GM19455 (cell line): ENCODE measurements at regions not wholly inside any gene's neighbourhood (a gene's known extent, or its start where the extent isn't known, plus 50 kb on each side); places are given as distances from the start of the nearest gene placed in this dataset.
"Not testable (repeated sequence)": the region's sequence is repeated elsewhere in the genome, so short reads cannot be mapped to it uniquely, and the experiment has no call there.

Experiments
- ATAC-seq: cut with Tn5 transposase; IDR thresholded peaks from one replicate; pipeline ENCODE4 v1.9.1; 2021; ENCODE audit not compliant: unreplicated experiment

DNA sequence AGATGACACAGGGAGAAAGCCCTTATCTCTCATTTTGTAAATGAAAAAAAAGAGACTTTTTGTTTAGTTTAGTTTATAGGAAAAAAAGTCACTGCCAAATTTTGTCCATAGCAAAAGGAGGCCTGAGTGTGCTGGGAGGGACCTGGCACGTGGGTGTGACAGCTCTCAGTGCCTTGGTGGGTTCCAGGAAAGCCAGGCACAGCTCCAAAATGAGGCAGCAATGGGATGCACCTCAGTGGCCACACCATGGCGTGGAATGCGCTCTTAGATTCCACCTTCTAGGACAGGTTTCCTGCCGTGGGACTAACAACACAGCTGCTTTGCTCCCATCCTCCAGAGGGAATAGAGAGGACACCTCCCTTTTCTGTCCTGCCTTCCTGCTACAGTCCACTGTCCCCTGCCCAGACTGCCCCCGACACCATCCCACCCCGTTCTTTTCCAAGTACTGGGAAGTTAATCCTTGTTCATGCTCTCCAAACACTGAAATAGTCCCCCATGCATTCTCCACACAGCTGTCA lies 207.6 kb downstream of the EMP1 start:
- ATAC-seq = no peak

DNA sequence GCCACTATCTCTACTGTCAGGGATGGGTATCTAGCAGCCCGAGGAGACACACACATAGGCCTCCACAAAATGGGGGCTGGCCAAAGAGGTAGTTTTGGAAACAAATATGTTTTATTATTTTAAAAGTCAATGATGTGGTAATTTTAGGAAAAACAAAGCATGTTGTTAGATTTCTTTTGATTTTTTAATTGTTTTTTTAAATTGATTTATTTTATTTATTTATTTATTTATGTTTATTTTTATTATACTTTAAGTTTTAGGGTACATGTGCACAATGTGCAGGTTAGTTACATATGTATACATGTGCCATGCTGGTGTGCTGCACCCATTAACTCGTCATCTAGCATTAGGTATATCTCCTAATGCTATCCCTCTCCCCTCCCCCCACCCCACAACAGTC lies 194.8 kb downstream of the EMP1 start:
- ATAC-seq = not testable (repeated sequence)

DNA sequence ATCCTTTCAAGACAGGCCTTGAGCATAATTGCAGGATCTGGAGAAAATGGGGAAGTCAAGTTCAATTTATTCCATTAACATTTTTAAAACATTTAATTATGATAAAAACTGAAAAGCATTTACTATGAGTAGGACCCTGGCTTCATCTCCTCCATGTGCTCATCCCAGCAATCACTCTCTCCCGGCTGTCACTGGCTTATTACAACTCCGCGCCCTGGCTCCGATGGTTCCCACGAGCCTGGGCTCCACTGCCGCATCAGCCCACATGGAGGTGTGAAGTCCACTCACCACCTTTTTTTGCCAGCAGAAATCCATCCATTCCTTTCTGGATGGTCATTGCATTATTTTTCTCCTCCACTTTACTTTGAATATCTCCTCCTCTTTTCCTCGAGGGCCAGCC lies 194.4 kb downstream of the EMP1 start:
- no peak for ATAC-seq

DNA sequence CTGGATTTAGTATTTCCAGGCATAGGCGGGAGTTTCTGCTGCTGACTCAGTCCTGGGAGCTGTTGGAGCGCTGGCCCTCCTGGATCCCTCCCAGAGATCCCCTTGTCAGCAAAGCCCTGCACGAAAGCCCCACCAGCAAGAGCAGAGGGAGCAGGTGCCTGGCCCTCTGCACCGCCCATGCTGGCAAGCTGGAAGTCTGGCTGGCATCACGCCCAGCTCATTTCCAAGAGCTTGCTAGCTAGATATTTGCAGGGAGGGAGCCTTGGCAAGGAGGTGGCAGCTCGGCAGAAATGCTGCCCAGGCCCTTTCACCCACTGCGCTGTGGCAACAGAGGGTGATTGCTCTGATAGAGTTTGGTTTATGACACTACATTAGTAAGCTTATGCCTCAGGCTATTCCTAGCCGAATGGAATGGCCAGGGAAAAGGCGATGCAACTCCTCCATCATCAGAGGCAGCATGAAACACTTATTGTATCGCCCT lies 193.9 kb downstream of the EMP1 start:
- no peak for ATAC-seq

DNA sequence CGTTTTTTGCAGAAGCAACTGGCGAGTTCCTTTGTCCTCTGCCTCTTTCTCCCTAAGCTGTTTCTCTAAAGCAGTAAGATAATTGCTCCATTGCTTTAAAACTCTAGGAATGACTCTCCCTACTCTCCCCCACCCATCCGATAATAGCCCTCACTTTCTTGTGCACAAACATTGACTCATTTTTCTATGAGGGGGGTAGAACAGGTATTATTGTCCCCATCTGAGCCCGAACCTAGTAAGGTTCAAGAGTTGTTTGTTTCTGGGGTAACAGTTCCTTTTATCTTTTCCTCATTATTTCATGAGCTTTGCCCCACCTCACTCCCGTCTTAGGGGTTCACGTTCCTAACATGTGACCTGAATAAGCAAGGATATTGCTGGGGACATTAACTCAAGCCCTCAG lies 190.6 kb downstream of the EMP1 start:
- no peak for ATAC-seq

DNA sequence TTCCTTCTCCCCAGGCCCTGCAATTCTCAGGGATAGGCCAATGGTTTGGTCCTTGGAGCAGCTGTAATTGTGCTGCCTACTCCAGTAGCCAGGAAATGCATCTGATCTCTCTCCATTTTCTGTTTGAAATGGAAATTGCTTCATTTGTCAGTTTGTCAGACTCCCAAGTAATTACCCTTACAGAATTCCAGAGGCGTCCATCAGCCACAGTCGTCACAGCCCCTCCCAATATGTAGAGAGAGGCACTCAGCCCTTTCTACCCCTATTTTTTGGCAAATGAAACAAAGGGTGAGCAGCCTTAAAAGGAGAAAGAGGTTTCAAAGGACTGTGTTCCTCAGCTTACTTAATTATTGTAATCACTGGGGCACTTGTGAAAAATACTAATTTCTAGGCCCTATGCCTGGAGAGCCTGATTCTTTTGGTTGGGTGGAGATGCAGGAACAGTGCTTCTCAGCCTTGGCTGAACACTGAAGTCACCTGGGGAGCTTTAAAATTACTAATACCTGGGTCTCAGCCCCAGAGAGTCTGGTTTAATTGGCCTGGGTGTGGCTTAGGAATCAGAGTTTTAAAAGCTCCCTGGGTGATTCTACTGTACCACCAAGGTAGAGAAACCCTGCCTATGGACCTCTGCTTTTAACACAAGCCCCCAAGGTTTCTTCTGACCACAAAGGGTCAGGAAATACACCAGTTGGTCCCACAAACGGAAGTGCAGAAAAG lies 190.0 kb downstream of the EMP1 start:
- ATAC-seq = no peak

DNA sequence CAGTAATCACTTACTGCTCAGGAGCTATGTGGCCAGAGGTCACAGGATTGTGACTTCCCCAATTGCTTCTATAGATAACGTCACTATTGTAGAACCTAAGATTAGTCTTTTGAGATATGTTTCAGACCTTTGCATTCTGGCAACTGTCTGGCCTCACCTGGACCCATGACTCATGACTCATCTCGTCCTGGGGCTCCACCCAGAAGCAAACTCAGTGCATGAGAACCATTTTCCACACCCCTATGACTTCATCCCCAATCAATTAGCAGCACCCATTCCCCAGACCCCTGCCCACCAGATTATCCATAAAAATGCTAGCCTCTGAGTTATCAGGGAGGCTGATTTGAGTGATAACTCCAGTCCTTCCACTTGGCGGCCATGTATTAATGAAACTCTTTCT lies 186.9 kb downstream of the EMP1 start:
- ATAC-seq = no peak

DNA sequence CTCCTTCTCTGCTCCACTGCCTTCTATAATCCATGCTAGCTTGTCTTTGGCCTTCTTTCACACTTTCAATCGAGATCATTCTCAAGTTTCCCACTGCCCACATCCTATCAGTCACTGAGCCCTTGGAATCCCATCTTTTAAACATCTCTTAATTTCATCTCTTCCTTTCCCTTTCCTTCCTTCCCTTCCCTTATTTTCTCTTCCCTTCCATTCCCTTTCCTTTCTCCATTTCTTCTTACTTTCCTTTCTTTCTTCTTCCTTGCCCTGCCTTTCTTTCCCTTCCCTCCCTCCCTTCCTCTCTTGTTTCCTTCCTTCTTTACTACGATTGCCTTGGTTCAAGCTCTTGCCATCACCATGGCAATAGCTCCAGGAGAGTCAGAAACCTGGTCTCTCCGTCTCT lies 183.8 kb downstream of the EMP1 start:
- ATAC-seq = no peak

DNA sequence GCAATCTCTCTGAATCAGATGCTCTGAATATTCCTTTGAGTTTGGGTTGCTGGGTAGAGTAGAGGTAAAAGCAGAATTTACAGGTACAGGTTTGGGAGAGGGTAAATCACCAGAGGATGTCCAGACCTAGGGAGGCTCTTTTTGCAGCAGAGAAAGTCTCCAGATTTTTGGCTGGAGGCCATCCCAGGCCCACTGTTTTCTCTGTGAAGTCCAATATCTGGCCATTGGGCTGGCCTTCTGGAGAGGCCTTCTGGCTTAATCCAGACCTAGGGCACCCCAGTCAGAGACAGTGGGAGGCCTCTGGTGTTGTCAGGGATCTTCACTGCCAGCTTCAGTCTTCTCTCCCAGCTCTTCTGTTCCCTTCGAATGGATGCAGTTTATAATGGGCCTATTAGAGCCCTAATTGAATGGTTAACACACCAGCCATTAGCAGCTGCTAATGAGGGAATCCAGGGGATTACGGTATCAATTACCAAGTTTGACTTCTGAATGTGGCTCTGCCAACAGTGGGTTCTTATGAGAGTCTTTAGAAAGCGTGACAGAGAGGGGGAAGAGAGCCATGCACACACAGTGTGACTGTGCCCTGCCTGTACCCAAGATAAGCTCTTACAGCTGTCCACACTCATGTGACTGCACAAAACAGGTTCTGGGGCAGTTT lies 183.1 kb downstream of the EMP1 start:
- ATAC-seq = no peak

DNA sequence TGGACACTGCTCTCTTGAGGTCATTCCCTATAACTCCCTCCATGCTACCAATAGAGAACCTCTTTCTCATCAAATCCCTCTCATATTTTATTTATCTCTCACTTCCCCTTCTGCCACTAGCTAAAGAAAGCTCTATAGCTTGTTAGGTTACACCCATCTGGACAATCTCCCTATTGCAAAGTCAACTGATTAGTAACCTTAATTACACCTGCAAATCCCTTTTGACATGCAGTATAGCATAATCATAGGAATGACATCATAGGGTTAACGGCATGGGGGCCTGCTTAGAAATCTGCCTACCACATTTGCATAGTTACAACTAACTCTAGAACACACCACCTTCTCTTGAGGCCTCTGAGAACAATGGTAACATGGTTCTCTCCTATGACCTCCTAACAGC lies 181.2 kb downstream of the EMP1 start:
- ATAC-seq = no peak

DNA sequence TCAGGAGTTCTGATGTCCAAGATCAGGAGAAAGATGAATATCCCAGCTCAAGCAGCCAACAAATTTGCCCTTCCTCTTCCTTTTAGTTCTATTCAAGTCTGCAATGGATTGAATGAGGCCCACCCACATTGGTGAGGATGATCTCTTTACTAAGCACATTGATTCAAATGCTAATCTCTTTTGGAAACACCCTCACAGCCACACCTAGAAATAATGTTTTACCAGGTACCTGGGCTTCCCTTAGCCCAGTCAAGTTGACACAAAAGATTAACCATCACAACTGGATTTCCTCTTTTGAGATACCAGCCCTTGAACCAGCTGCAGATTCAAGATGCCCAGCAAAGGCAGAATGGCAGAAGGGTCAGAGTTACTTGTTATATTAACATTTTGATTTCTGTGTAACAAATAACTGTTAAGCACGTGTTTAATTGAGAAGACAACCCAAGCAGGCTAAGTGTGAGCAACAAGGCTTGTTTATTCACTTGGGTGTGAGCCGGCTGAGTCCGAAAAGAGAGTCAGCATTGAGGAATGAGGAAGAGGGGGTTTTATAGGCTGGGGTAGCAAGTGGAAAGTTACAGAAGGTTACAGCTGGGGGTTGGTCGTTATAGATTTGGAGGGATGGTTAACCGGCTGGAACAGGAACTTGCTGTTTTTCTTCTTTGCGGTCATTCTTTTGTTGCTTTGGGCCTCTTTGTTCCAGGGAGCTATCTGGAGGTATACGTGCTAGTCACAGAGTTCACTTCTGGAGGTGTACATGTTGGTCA lies 180.3 kb downstream of the EMP1 start:
- ATAC-seq = no peak

DNA sequence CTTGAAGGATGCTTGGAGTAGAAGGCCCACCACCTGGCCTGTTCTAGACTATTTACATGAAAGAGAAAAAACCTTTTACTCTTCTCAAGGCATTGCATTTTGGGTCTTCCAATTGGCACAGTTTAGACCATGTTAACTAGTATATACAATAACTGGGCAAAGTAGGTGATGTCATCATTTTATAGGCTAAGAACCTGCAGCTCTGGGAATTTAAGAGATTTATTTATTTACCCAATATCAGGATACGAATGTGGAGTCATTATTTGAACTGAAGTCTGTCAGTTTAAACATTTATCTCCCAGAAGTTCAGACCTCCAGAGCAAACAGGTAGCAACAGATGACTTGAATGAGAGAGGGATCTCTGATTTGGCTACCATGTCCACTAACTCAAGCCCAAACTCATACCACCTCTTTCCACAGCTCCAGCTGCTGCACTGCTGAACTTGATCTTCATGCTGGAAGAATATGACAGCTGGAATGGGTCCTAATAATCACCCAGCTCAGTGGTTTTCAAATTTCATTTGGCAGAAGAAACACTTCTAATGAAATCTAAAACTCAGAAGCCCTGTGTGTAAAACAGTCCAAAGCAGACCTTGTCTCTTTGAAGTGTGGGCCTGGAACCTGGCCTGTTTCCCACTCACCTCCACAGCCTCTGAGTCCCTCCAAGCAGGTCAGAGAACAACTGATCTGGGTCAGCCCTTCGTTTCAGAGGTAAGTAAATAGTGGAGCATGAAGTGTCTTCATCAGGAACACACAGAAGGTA lies 179.2 kb downstream of the EMP1 start:
- ATAC-seq = no peak

DNA sequence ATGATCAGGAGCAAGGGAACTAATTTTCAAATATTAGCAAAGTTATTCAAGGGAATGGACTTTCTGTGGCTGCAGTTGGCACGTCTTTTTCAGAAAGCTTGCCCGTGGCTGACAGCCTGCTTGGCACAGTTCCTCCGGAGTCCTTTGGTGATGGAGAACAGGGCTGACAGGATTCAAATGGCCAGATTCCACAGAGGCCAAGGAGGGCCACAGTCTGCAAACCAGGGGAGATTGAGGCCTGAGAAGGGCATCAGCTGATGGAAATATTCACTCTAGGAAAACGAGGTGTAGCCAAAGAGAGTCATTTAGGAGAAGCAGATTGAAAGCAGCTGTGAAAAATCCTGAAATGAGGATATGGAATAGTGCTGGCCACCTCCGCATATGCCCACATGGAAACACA lies 178.3 kb downstream of the EMP1 start:
- no peak for ATAC-seq

DNA sequence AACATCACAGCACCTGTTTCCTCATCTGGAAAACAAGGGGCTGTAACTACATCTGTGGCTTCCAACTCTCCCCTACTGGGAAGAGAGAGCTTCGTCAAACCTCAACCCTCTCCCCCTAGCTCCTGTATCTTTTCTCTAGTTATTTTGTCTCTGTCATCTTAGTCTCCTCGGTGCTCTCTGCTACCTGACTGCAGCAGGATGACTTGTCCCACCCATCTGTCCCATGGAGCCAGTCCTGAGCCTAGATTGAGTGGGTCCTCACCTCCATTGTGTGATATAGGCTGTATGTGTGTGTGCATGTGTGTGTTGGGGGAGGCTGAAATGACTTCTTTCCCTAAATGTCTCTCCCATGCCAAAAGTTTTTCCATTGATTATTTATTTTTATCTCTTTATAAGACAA lies 177.3 kb downstream of the EMP1 start:
- ATAC-seq = no peak

DNA sequence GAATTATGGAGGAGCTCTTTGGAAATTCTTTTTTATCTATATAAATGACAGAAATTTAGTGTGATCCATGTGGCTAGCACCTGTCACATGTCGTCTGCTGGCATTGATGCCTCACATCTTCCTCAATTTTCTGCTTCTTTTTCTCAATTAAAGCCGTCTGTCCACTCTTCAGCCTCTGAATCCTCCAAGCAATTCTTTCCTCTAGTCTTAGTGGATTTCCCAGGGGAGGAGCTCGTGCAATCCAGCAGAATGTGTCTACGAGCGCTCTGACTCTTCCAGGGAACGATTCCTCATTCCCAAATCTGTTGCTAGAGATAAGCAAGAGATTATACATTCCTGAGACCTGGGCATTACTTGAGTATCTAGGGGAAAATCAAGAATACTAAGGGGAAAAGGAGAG lies 176.6 kb downstream of the EMP1 start:
- no peak for ATAC-seq

DNA sequence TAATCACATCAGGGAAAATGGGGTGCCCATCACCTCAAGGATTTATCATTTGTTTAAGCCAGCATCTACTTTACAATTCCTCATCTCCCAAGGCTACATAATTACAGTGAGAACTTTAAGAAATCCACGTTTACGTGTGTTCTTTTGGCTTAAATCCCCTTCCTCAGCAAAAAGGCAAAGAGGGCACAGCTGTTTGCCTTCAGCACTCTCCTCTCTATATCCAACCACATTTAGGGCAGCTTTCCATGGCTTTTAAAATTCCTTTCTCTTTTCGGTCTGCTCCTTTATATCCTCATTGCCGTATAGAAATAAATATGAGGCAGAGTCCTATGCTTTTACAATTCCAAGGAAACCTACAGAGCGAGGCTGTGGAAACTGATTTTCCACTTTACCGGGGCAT lies 175.9 kb downstream of the EMP1 start:
- ATAC-seq = no peak

DNA sequence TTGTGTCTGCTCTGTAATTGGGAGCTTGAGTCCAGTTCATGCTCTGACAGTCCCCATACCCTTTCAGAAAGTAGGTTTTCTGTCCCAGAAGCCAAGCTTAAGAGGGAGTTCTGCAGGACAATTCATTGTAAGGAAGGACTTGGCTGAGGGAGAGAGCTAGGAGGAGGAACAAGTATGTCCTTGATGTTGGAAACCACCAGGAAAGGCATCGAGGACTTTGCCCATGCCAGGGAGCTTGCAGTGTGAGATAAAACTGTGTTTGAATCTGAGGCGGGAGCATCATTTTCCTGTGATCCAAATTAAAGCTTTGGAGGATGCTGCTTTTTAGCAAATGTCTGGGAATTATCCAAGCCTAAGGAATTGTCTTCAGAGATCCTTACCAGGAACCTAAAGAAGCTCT lies 175.3 kb downstream of the EMP1 start:
- no peak for ATAC-seq

DNA sequence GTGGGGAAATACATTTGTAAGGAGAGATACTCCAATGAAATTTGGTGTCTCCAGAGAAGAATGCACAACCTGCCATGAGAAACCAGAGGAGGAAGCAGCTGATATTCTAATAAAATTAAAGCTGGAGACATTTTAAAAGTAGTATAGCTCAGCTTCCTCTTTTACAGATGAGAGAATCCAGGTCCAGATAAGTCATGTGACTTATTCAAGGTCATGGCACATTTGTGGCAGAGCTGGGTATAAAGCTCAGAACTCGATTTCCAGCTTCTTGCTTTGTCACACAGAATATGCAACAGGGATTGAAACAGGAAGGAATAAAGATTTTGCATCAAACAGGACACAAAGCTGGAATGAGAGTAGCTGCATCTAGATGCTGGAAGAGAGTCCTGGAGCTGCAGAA lies 174.8 kb downstream of the EMP1 start:
- ATAC-seq = no peak

DNA sequence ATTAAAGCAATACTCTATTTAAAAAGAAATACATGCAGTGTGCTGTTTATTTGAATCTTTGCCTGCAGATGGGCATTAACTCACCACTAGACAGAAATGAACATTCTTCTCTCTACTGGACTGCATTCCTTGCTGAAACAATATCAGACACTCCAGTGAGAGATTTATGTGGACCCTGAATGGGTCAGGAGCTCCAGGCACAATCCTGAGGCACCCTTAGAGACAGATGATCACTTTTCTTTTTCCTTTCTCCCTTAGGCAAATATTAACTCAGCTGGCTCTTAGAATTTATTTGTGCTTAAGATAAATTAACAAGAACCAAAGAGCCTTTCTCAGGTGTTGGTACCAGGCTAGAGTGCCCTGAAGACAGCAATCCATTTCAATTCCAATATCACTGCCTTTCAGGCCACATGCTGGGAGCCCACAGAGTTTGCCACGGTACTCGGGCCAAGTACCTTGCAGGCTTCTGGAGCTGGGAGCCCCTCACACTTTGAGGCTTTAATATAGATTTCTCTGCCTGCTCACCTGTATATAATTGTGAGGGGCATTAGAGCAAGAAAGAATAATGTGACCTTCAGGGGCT lies 173.0 kb downstream of the EMP1 start:
- ATAC-seq = no peak

DNA sequence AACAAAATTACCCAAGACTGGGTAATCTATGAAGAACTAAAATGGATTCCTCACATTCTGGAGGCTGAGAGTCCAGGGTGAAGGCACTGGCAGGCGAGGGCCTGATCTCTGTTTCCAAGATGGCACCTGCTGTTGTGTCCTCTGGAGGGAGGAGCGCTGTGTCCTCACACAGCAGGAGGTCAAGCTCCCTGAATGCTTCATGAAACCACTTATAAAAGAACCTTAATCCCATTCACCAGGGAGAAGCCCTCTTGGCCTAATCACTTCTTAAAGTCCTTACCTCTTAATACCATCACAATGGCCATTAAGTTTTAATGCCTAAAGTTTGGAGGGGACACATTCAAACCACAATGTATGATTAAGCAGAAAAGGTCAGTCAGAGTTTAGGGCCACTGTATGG lies 172.4 kb downstream of the EMP1 start:
- ATAC-seq = no peak

DNA sequence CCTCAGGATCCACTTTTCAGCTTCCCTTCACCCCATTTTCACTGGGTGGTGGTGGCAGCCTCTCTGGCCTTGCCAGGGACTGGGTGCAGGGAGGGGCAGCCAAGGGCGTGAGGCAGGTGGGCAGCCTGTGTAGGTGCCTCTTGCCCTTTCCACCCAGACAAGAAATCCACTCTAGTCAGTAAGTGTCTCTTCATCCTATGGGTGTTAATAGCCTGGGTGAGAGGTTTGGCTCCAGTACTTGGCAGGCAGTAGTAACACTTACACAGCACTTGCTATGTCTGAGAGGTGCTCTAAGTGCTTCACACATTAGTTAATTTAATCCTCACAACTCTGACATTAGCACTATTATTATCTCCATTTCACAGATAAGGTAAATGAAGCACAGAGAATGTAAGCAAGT lies 171.9 kb downstream of the EMP1 start:
- ATAC-seq = no peak
